NCI-H2196 treated with DMSO at 0.1 percent for 48 hours (cell line): ENCODE measurements at regions not wholly inside any gene's neighbourhood (a gene's known extent, or its start where the extent isn't known, plus 50 kb on each side); places are given as distances from the start of the nearest gene placed in this dataset.
A peak's percentile ranks its signal among the peaks of the same experiment; 100 is the strongest.

Experiments used
- DNase-seq: peaks from one replicate; lab custom pipeline; 2025; ENCODE audit not compliant: unreplicated experiment; lab: John Stamatoyannopoulos, UW

DNA sequence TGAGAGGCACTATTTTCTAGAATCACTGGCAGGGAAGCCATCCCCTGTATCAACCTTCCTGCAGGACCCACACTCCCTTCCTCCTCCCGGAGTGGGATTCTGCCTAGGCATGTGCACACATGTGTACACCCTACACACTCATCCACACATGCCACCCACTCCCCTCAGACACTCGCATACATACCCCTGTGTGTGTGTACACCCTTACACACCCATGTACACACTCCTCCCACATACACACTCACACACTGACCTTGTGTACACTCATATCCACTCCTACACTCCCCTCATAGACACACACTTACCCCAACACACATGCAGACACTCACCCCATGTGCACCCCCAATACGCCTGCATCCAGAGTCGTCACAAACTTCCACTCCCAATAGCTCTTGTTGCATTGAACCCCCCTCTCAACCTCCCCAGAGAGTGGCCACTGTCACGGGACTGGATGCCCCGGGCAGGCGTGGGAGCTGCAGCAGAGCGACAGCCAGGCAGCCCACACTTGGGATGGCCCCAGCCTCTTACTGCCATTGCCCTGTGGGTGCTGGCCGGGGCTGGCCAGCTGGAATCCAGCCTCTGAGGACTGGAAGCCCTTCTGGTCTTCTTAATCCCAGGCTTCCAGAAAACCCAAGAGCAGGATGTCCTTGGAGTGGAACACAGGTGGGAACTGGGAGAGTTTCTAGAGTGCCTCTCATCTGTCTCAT, 251.0 kb downstream of the LOXHD1 start:
- DNase-seq: no peak

GRCh38 chr18:46406539-46406932, 250.5 kb downstream of the LOXHD1 start:
- peak; percentile 59 for DNase-seq

DNA sequence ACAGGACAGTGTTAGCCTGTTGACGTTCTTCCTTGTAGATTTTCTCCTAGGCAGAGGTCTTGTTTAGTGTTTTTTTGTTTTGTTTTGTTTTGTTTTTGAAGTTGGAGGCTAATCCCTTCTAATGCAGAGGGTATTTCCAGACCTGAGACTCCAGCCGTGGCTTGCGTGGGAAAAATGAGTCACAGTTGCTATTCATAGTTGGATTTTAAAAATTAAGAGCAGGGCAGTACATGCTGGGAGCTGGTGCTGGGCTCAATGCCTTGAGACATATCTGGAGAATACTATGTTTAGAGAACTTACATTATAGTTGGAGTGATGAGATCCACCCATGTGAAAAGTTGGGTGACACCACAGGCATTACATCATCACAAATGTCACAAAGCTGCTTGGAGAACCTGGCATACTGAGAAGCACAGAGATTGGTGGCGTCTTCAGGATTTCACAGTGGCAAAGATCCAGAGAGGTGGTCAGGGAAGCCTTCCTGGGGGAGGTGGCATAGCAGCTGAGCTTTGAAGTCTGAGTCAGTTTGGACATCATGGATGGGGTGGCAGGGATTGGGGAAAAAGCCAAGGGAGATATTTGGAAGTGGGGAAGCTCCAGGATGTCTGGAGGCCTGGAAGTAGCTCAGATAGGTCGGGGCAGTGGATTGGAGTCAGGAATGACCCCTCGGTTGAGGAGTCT, 249.4 kb downstream of the LOXHD1 start:
- DNase-seq: no peak

GRCh38 chr18:46408334-46408987, 248.6 kb downstream of the LOXHD1 start:
- DNase-seq: no peak

GRCh38 chr18:46411191-46411828, 245.7 kb downstream of the LOXHD1 start:
- DNase-seq: no peak

DNA sequence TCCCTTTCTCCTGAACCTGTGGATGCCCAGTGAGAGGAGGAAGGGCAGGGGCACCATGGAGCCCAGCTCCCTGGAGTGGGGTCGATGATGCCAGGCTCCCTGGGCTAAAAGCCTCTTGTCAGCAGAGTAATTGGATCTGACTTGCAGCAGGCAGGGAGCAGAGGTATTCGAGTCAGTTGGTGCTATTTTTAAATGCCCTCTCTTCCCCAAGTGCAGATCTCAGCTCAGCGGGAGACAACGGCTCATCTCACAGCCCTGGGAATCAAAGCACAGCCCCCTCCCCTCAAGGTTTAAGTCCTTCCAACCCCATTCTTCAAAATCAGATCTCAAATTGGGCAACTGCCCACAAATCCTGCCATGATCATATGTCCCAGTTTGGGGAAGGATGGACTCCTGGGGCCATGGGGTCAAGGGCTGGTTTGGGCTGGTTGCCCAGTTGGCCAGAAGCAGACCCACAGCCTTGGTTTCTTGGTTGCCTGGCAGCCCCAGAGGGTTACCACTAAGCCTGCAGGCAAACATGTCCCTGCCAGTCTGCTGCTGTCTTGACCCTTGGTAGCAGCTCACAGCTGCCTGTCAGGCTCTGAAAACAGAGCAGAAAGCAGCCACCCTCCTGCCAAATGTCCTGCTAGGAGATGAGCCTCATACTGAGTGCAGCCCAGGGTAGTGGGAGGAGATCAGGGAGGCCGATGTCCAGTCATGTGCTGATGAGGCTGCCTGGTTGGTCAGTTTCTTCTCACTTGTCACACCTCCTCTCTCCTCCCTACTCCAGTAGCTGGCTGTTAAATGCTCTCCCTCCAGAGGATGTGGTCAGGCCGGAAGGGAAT, 244.9 kb downstream of the LOXHD1 start:
- peak; percentile 94 for DNase-seq

- no peak for DNase-seq
These were observed 244.1 kb downstream of the LOXHD1 start for GRCh38 chr18:46412916-46413315.

- no peak for DNase-seq
These were observed 243.3 kb downstream of the LOXHD1 start for GRCh38 chr18:46413684-46414083.

- no peak for DNase-seq
These were observed 242.2 kb downstream of the LOXHD1 start for GRCh38 chr18:46414863-46415262.

DNA sequence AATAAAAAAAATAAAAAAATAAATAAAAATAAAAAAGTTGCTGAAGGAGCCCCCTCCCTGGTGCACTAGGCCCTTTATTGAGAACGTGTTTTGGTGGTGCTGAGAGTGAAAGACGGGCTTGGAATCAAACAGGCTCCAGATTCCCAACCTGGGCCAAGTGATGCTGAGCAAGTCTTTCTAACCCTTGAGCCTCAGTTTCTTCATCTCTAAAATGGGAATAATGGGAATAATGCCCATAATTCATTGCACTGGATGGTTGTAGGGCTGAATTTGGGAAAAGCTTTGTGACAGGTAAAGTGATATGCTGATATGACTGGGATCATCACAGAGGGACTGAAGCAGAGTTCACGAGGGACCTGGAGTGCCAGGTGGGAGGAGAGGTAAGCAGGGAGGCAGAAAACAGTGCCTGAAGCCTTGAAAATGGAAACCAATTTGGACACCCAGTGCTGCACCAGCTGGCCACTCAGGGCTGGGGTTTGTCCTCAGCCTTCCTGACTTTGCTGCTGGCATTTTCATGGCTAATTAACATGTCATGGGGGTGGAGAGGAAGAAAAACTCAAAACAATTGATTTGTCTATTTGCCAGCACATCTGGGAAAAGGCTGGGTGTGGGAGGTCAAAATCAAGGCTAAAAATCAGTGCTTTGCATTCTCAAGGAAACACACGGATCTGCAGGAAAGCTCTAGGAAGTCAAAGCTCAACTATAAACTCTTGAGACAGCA, 241.3 kb downstream of the LOXHD1 start:
- DNase-seq: no peak

GRCh38 chr18:46416706-46417638, 240.0 kb downstream of the LOXHD1 start:
- no peak for DNase-seq

DNA sequence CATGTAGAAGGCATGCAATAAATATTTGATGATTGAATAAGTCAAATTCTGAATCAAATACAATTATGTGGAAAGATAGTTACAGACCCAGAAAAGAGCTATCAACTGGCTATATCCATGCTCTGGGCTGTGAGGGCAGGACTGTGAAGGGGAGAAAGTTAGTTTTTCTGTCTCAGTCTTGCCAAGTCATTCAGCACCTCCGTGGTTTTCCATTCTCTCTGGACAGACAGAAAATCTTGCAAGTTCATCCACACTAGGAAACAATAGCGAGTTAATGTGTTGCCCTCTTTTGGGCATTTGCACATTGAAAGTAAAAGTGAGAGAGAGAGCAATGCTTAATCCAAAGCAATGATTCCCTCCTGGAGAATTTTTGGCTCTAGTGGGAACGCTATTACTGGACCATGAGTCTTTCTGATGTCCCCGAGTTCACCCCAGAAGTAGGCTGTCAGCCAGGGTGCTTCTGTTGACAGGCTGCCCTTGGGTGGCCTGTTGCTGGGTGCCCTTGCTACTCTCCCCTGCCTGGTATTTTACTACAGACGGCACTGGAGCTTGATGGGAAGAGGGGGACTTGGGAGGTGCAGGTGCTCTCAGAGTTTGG, 238.3 kb downstream of the LOXHD1 start:
- no peak for DNase-seq

- DNase-seq: no peak
These were observed 237.5 kb downstream of the LOXHD1 start for GRCh38 chr18:46419391-46420141.

DNA sequence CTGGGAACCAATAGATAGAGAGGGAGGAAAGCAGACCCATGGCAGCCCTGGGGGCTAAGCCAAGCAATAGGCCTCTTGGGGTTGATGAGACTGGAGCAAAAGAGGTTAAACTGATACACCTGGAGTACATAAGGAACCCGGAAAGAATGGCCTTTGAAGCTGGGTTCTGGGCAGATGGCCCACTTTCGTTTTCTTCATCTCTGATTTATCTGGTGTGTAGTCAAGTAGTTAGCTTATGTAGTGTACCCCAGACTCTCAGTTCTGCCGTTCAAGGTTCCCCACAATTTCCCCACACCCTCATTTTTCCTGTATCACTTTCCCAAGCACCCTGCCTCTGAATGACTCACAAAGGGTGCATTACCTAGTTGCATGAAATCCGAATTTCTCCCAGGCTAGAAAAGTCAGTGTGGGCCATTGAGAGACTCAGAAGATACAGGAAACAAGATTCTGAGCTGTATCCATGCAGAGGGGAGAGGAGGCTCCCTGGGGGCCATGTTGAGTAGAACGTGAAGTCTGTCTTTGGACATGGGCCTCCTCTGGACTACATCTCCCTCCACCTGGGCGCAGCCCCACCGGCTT, 235.0 kb downstream of the LOXHD1 start:
- no peak for DNase-seq

GRCh38 chr18:46422552-46423055, 234.4 kb downstream of the LOXHD1 start:
- no peak for DNase-seq

GRCh38 chr18:46423226-46423805, 233.7 kb downstream of the LOXHD1 start:
- no peak for DNase-seq

GRCh38 chr18:46424898-46425297, 232.1 kb downstream of the LOXHD1 start:
- no peak for DNase-seq
